Activated CD4-positive, alpha-beta T cell treated with anti-CD3 and anti-CD28 coated beads for 24 hours (primary cell): ENCODE measurements at regions not wholly inside any gene's neighbourhood (a gene's known extent, or its start where the extent isn't known, plus 50 kb on each side); places are given as distances from the start of the nearest gene placed in this dataset.

Experiments used
- DNase-seq, 2 donors: peaks; one replicate each; pipeline ENCODE4 v3.0.0-alpha.2; 2020; ENCODE audit warnings: low read depth in 2 of 2

DNA sequence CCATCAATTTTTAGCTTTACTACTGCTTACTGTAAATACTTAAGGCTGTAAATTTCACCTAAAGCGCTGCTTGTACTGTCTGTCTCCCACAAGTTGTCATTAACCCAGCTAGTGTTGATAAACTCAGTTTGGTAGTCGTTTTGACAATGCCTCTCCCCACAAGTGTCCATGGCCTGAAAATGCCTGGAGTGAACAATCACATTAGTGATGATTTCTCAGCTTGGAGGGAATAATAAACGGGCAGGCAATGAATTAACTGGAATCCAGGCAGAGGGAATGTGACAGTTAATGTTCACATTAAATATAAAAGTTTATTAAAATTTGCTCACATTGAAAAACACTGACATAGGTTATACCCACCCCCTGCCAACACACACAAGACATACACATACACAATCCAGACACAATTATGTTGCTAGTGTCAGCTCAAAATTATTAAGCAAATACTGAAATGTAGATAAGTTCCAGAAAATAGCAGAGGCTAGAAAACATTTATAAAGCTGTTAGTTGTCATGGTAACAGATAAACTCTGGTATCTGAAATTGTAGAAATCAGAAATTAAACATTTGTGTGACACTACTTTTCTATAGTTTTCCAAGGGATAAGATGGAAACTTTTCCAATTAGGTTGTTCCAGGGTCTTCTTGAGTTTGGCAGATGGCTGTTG, 341.9 kb downstream of the DIRAS2 start:
- DNase-seq = no peak

DNA sequence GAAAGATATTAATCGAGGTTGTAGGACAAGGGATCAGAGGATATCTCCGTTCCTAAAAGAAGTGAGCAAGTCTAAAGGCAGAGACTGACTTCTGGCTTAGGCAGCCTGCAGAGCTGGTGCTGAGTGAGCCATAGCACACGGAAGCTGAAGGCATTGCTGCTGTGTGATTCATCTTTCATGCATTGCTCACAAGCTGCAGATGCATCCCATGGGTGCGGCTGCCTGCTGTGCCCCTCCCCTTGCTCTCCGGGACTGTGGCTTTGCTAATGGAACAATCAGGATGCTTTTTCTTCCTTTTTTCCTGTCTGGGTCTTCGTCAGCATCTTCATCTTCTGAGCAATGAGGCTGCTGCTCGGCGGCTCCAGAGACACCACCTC, 341.4 kb downstream of the DIRAS2 start:
- no peak for DNase-seq

DNA sequence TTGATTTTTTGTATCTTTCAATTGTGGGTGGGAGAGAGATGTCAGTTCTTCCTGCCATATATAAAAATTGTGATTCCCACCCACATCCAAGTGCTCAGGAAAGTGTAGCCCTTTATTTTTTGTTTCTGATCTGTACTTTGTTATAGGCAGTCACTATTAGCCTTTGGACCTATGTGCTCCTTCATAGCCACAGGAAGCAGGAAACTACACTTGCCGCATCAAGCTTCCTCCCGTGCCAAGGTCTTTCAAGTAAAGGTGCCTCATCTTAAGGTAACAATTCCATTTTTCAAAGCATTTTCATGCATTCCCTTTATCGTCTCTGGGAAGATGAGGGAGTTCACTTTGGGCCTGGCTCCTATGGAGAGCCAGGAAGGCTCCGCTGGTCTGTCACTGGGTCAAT, 339.0 kb downstream of the DIRAS2 start:
- DNase-seq = no peak

DNA sequence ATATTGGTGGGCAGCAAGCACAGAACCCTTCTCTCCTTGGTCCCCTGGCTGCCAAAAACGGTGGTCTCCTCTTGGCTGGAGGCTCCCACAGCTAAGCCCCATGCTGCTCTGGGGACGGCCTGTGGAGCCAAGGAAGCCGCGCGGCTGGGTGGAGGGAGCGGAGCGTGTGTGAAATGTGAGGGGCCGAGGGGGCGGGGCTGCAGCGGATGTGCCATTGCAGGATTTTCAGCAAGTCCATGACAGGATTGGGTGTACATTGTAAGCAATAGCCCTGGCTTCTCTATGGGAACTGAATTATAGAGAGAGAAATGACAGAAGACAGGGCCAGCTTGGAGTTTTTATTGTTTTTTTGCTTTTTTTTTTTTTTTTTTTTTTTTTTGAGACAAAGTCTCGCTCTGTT, 336.5 kb downstream of the DIRAS2 start:
- DNase-seq = no peak

DNA sequence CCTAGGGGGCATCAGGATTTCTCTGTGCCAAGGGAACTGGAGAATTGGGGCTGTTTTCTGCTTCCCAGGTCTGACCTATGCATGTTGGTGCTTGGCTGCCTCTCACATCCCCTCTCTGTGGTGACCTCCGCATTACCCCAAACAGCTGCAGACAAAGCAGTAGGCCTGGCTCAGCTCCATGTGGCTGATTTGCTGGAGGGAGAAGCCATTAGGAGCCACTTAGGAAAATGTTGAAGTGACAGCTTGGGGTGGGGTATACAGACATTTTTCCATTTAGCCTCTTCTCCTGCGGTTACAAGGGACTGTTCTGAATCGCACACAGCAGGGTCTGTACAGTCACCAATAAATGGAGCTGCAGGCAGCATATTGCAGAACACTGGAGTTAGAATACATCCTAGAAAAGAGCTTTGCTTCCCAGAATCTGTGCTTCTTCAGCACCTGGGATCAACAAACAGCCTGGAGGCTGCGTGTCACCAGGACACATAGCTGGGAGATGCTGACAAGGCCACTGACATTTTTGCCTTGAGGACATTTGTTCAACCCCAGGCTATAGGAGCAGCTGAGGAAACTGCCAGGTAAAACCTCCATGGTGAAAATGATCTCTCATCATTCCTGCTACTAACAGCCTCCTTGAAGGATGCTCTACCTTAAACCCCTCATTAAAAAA, 335.3 kb downstream of the DIRAS2 start:
- no peak for DNase-seq

DNA sequence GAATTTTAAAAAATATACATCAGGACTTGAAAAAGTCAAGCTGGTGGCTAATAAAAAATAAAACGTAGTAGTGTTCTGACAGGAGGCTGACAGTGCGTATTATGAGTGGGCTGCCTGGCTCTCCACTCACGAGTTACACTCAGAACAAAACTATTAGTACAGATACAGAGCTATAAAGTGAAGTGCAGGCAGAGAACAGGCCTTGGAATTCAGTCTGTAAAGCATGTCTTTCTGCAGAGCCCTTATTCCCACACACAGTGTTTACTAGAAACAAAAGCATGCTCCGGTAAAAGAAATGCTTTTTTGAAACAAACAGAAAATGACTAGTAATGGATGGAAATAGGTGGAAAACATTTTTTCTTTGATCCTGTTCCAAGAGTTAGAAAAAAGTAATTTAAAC, 334.7 kb downstream of the DIRAS2 start:
- no peak for DNase-seq

DNA sequence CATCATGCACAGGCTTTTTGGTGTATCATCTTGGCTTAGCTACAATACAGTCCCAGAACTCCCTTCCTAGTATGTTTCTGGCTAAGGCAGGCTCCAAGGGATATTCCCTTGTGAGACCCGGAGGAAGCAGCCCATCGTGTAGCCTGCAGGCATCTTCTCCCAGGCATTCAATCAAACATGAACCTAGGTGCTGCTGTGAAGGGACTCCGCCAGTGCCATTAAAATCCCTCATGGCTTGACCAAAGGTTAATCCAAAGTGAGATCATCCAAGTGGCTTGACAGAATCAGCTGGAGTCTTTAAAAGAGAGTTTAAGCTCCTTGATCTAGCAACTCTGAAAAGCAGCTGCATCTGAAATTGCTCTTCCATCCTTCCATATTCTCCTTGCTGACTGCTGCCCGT, 333.9 kb downstream of the DIRAS2 start:
- no peak for DNase-seq

DNA sequence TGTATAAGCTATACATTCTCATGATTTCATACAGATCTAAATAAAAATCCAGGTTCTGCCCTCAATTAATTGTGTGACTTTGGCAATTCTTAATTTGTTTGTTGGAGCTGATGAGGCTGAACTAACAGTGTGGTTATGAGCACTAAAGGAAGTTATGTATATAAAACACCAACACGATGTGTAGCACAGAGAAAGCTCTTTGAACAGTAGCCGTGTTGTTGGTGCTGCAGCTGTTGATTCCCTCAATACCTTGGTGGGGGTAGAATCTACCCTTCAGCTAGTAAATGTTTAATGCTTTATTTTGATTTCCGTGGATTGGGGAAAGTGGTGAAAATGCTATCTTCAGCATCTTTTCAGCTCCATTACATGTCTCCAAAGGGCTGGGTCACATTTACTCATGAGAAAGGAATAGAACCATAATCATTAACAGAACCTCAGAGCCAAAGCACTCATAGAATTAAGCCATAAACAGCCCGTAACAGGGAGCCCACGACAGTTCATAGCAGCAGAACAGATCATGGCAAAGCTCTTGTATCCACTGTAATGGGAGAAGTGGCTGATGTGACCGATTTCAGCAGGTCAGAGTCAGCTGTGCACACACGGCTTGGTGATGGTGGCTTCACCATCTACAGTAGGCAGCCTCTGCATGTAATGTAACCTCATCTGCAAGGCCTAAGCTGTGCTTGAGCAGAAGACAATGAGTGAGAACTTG, 332.7 kb downstream of the DIRAS2 start:
- DNase-seq = no peak

DNA sequence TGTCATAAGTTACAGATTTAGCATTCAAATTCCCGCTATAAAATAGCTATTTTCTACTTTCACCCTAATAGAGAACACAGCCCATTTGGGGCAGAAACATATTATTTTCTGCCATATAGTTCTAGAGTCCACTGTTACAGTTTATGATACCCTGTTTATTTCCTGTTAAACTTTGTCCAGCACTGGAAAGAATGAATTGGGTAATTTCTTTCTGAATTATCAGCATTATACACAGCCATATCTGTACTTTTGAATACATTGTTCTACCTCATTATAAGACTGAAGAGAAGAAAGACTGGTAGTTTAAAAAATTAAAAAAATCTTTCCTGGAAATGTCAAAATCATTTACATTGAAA, 332.1 kb downstream of the DIRAS2 start:
- no peak for DNase-seq

DNA sequence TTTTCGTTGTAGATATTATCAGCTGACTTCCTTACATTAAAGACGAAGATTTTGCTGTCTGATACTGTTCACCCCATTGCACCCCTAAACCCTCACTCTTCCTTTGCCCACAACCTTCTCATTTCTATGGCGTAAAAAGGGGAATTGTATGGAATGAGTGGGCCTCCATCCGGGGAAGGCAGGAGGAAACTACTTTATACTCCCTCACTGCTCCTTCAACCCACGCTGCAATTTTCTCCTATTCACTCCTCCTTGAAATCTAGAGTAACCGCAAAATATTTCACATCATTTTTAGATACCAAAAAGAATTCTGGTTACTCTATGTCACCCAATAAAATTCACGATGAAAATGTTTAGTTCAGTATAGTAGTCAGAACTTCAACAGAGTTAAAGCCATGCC, 330.8 kb downstream of the DIRAS2 start:
- no peak for DNase-seq

DNA sequence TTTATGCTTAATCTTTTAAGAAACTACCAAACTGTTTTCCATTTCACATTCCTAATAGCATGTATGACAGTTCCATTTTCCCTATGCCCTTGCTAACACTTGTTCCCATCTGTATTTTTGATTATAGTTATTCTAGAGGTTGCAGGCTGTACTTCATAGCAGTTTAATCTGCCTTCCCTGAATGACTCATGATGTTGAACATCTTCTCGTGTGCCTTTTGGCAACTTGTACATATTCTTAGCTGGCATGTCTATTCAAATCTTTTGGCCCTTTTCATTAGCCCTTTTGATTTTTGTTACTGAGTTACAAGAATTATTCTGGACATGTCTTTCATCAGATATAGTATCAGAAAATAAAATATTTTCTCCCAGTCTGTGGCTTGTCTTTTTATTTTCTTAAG, 320.3 kb downstream of the DIRAS2 start:
- no peak for DNase-seq

DNA sequence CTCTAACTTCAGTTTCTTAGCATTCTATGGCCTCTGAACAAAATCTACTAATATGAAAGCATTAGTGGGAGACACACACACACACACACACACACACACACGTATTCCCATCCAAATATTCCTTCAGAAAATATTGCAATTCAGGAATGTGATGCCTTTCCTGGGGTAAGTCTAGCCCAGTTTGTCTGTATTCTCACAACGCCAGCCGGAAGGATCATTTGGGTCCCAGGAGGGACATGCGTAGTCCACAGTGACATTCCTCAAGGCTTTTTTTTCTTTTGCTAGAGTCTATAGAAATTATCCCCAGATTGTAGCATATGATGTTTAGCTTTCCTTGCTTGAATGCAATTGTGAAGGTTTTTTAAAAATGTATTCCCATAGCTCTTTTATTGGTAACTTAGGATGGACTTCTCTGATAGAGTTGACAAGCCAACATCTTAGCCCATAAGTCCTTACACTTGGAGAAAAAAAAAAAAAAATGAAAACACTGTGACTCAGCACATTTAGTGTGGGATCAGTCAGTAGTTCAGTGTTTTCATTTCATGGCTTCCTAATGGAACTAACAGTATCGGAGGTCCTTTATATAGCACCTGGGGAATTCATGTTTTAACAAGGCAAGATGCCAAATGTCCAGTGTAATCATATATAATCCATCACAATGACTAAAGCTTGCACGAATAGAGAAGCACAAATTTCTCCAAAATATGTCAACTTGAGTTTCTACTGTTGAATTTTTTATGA, 316.5 kb downstream of the DIRAS2 start:
- DNase-seq = no peak

DNA sequence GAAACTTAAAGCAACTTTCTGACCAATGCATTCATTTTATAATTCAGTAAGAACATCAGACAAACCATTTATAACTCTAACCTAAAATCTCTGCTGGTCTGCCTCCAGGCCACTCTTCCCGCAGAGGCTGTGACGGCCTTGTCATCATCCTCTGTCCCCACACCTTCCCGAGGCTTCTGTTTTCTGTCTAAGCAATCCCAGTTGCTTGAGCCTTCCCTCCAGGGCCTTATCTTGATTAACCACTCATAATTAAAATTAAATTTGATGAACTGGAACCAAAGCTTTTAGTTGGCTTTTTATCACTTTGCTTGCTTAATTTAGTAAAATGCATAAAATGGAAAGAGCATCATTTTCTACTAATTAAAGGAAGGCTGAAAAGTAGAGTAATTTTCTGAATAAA, 312.4 kb downstream of the DIRAS2 start:
- no peak for DNase-seq

DNA sequence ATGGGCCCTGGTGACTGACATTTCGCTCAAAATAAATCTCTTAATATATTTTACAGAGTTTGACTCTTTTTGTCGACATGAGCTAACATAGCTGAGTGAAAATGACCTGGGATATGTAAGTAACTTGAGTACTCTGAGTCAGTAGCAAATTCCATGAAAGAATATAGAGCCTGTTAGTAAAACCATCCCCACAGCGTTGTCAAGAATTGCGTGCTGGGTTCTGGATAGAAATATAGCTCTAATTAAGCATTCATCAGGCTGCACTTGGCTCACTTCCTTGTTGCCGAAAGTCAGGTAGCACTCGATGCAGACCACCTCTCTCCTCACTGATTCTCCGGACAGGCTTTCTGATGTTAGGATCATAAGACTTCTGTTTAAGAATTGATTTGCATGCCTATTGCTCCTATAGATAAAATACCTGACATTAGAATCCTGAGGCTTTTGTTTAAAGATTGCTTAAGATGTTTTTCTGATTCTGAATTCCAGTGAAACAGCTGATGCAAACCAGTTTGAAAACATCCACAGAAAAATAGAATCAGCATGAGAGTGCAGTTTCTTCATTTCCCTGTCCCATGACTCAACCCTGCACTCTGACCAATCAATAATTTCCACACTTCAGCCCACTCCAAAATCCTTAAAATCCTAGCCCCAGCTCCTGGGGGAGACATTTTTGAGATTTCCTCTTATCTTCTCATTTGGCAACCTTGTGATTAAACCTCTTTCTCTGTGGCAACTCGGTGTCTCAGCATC, 310.6 kb downstream of the DIRAS2 start:
- DNase-seq = no peak

DNA sequence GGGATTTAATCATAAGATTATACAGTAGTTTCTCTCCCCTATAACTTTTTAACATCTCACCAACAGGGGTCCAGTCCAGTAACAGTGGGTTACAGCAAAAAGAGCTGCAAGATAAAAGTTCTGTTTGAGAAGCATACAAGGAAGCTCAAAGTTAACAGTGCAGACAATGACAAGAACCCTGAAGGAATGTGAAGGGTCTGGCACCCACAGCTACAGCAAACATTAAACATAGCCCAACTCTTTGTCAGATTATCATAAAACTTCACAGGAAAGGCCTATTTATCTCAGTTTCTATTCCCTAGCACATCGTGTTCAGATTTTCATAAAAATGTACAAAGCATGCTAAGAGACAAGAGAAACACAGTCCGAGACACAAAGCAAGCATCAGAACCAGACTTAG, 309.4 kb downstream of the DIRAS2 start:
- no peak for DNase-seq

DNA sequence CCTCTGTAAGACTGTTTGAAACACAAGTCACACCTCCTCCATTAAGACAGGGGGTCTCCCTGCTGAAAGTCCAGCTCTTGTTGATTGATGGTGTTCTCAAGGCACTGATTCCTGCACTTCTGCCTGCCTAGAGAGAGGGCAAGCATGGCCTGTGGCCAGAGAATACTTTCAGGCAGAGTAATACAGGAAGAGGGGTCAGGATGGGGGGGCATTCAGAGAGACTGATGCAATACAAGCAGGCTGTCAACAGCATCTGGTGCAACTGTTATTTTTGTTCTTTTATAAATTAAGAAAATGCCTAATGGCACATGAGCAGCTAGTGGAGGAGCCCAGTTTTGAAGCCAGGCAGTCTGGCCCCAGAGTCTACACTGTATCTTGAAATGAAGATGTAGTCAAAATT, 302.2 kb downstream of the DIRAS2 start:
- no peak for DNase-seq

DNA sequence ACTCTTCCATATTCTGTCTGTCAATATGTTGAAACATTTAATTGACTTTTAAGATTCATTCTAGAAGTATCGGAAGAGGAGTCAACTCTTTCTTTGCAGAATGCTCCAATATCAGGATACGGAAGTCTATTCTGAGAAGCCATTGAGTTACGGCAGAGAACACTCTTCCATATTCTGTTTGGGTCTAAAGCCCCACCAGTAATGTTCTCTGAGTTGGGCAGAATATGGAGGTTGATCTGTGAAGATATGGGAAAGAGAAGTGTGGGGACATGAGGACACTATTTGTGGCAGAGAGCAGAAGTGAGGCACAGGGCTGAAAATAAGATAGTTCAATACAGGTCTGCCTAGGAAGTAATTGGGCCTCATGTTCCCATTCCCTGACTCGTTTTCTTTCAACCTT, 300.0 kb downstream of the DIRAS2 start:
- DNase-seq = no peak

DNA sequence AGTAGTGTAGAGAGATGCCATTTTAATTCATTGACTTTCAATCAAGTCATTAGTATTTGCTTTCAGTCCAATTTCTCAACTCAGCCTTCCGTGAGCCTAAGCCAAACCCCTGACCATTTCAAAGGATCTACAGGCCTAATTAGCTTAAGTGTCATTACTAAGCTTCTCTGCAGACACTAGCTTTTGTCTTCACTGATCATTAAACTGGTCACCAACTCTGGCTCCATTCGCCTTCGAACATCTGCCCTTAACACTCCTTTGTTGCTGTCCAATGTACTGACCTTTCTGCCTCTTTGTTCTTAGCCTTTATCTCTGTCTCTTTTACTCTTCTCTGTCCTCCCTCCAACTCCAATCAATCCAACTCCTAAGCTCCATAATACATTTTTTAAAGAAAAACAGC, 299.3 kb downstream of the DIRAS2 start:
- DNase-seq = no peak

DNA sequence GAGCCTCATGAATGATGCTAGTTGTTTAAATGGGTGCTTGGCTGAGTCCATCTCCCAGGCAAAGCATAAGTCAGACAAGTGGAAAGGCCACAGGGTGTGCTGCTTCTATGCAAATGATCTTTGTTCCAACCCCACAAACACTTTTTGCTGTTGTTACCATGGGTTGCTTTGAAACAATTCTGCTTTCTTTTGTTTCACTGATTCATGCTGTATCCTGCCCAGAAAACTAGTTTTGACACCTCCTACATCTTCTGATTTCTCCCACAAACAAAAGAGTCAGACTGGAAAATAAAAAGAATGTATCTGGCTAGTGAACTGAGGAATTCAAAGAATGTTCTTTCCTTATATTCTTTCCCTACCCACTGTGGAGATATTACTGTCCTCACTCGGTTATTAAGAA, 298.6 kb downstream of the DIRAS2 start:
- DNase-seq = no peak

DNA sequence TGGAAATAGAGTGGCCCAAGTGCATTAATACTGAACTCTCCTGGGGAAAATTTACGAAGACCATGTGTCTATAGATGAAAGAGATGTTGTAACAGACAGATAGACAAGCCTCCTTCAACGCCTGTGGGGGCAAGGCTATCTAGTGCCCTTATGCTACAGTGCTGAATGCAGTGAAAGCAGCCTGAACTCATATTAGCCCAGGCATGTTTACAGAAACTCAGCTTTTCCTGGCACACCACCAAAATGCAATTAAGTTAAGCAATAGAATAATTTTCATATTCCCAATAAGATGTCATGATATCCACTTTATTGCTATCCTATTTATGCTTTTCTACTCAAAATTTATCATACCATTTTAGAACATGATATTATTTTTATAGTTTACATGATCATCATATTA, 277.0 kb downstream of the DIRAS2 start:
- DNase-seq = no peak

DNA sequence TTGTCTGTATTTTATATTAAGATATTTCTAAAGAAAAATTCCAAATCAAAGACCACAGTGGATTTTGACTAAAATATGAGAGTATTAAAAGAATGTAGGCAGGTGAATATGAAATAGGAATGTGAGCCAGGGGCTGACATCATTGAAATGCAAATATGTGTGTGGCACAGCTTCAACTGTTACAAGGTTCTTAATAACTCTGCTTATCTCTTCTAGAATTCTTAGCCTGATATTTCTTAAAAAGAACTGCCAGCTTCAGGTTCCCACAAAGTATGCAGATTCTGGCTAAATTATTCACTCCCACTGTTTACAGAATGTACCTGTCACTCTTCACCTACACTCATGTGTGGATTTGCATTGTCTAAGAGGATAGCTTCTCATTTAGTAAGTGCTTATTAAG, 274.4 kb downstream of the DIRAS2 start:
- DNase-seq = no peak

DNA sequence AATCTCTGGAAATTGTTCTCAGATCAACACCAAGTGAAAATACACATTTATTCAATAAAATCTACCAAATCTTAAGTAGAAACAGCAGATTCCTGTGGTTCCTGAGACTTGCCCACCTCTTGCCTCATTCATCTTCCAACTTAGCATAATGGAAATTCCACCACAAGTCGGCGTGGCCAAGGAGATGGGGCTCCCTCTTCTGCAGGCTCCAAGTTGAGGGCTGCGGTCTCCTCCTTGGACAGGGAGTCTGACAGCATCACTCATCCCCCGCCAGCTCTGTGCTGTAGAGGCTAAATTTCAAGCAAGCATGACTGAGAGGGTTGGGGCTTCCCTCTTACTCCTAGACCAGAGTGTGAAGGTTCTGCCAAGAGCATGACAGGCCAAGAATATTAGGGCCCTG, 273.7 kb downstream of the DIRAS2 start:
- no peak for DNase-seq
